H1 (cell line): ENCODE measurements at regions not wholly inside any gene's neighbourhood (a gene's known extent, or its start where the extent isn't known, plus 50 kb on each side); places are given as distances from the start of the nearest gene placed in this dataset.

Source experiments
- CTCF ChIA-PET: fragments of 300-600 bp; sonication (Branson Sonifier 250); formaldehyde crosslinking; loops from one replicate; lab custom pipeline; 2021; ENCODE audit not compliant: partially characterized antibody; lab: Charles Lee
- POLR2A ChIA-PET: fragments of 300-600 bp; sonication (Branson Sonifier 250); formaldehyde crosslinking; loops from one replicate; lab custom pipeline; 2021; ENCODE audit warnings: inconsistent platforms; ENCODE audit not compliant: partially characterized antibody; lab: Charles Lee
- DNase-seq, 2 experiments: peaks; one replicate each; pipeline versions ENCODE4 v3.0.0 to v3.0.0-alpha.2; 2010 to 2022; ENCODE audit warnings: low spot score in 2 of 2, low read depth in 1 of 2, mixed read lengths in 1 of 2
- FAIRE-seq: peaks from 2 replicates; lab custom pipeline; 2011; peaks lifted over from hg19 to GRCh38; lab: Jason Lieb, UNC
- H2AFZ ChIP-seq: 2 replicates; pipeline ENCODE4 v1.8.1; 2012; ENCODE audit warnings: low read length, inconsistent platforms
- H2AK5ac ChIP-seq: 2 replicates; pipeline ENCODE4 v1.6.1; 2013; ENCODE audit warnings: low read depth, low read length
- H2BK120ac ChIP-seq: replicated peaks from 2 replicates; pipeline ENCODE3; 2013; ENCODE audit warnings: low read depth, low read length, inconsistent platforms
- H2BK12ac ChIP-seq: 2 replicates; pipeline ENCODE4 v1.6.1; 2013; ENCODE audit warnings: low read depth, low read length
- H2BK15ac ChIP-seq: 2 replicates; pipeline ENCODE4 v1.6.1; 2013; ENCODE audit warnings: low read length
- H2BK20ac ChIP-seq: 2 replicates; pipeline ENCODE4 v1.6.1; 2013; ENCODE audit warnings: low read length
- H2BK5ac ChIP-seq: 2 replicates; pipeline ENCODE4 v1.6.1; 2013; ENCODE audit warnings: low read depth, low read length
- H3K14ac ChIP-seq: 2 replicates; pipeline ENCODE4 v1.6.1; 2013; ENCODE audit warnings: inconsistent platforms; ENCODE audit not compliant: insufficient read length
- H3K18ac ChIP-seq: 2 replicates; pipeline ENCODE4 v1.6.1; 2013; ENCODE audit warnings: low read length; ENCODE audit errors: extremely low read depth
- H3K23ac ChIP-seq: 2 replicates; pipeline ENCODE4 v1.6.1; 2013; ENCODE audit warnings: inconsistent platforms; ENCODE audit not compliant: insufficient read length
- H3K23me2 ChIP-seq: 2 replicates; pipeline ENCODE4 v1.6.1; 2013; ENCODE audit warnings: low read depth, low read length
- H3K27ac ChIP-seq: 2 replicates; pipeline ENCODE4 v1.6.1; 2011; ENCODE audit warnings: low read depth, low read length, inconsistent platforms
- H3K27me3 ChIP-seq, 4 experiments: replicated peaks in 1 of 4; 1 replicate in 1 of 4; 2 replicates in 3 of 4; pipeline versions ENCODE4 v1.6.1 to v1.8.1; 2011 to 2013; ENCODE audit warnings: low read length in 3 of 4, mild to moderate bottlenecking in 3 of 4, inconsistent platforms in 2 of 4, mixed read lengths in 2 of 4, moderate library complexity in 1 of 4; ENCODE audit not compliant: control insufficient read depth in 3 of 4, insufficient read depth in 3 of 4; ENCODE audit errors: extremely low read depth in 1 of 4
- H3K36me3 ChIP-seq, 4 experiments: 2 replicates each; pipeline versions ENCODE4 v1.6.1 to v1.8.1; 2011 to 2013; ENCODE audit warnings: mild to moderate bottlenecking in 4 of 4, low read length in 3 of 4, moderate library complexity in 2 of 4, control low read depth in 1 of 4, inconsistent platforms in 1 of 4; ENCODE audit not compliant: insufficient read depth in 4 of 4, control insufficient read depth in 2 of 4
- H3K4ac ChIP-seq: replicated peaks from 2 replicates; pipeline ENCODE3; 2013; ENCODE audit warnings: low read length, low read depth, mixed read lengths, inconsistent platforms; ENCODE audit not compliant: insufficient read length
- H3K4me1 ChIP-seq, 4 experiments: replicated peaks in 1 of 4; 1 replicate in 1 of 4; 2 replicates in 3 of 4; pipeline versions ENCODE4 v1.6.1 to v1.8.1; 2011 to 2013; ENCODE audit warnings: low read length in 3 of 4, inconsistent platforms in 2 of 4, mixed read lengths in 1 of 4; ENCODE audit not compliant: insufficient read depth in 4 of 4, control insufficient read depth in 3 of 4
- H3K4me2 ChIP-seq, 2 experiments: 2 replicates each; pipeline versions ENCODE4 v1.6.1 to v1.8.1; 2011 to 2013; ENCODE audit warnings: low read depth in 2 of 2, low read length in 2 of 2, control low read depth in 1 of 2, inconsistent platforms in 1 of 2, mild to moderate bottlenecking in 1 of 2; ENCODE audit not compliant: insufficient read depth in 1 of 2
- H3K4me3 ChIP-seq, 4 experiments: fragments of 200-600, 300-600 bp in 1 of 4; sonication (generic), shearing (Covaris generic), sonication (Bioruptor Twin) in 1 of 4; 2 replicates each; pipeline versions ENCODE4 v1.5.1 to v1.8.1; 2011 to 2016; ENCODE audit warnings: low read length in 4 of 4, low read depth in 3 of 4, control low read depth in 2 of 4, inconsistent platforms in 2 of 4, mild to moderate bottlenecking in 2 of 4, mixed read lengths in 1 of 4, moderate library complexity in 1 of 4; ENCODE audit not compliant: insufficient read depth in 2 of 4; ENCODE audit errors: extremely low read depth in 1 of 4
- H3K56ac ChIP-seq: replicated peaks from 2 replicates; pipeline ENCODE3; 2013; ENCODE audit warnings: low read depth, mild to moderate bottlenecking, mixed read lengths, low read length, inconsistent platforms; ENCODE audit not compliant: insufficient read length
- H3K79me1 ChIP-seq: 2 replicates; pipeline ENCODE4 v1.6.1; 2013; ENCODE audit warnings: low read depth, low read length, control low read depth
- H3K79me2 ChIP-seq, 2 experiments: 2 replicates each; pipeline versions ENCODE4 v1.6.1 to v1.8.1; 2012 to 2013; ENCODE audit warnings: low read length in 2 of 2, mild to moderate bottlenecking in 2 of 2, inconsistent platforms in 1 of 2; ENCODE audit not compliant: insufficient read depth in 2 of 2, control insufficient read depth in 1 of 2
- H3K9ac ChIP-seq, 4 experiments: replicated peaks in 1 of 4; 1 replicate in 1 of 4; 2 replicates in 3 of 4; pipeline versions ENCODE4 v1.6.1 to v1.8.1; 2011 to 2013; ENCODE audit warnings: low read depth in 3 of 4, low read length in 3 of 4, control low read depth in 2 of 4, mild to moderate bottlenecking in 2 of 4, moderate library complexity in 2 of 4, inconsistent platforms in 1 of 4; ENCODE audit errors: extremely low read depth in 1 of 4
- H3K9me3 ChIP-seq, 2 experiments: 2 replicates each; pipeline versions ENCODE4 v1.6.1 to v1.8.1; 2012 to 2013; ENCODE audit warnings: mild to moderate bottlenecking in 2 of 2, moderate library complexity in 2 of 2, control low read depth in 1 of 2, inconsistent platforms in 1 of 2, low read depth in 1 of 2, low read length in 1 of 2, mixed read lengths in 1 of 2; ENCODE audit not compliant: insufficient read depth in 2 of 2
- H4K20me1 ChIP-seq, 2 experiments: replicated peaks in 1 of 2; 2 replicates each; pipeline versions ENCODE3 to v1.8.1; 2011 to 2013; ENCODE audit warnings: inconsistent platforms in 2 of 2, low read length in 2 of 2, mild to moderate bottlenecking in 1 of 2; ENCODE audit not compliant: insufficient read depth in 2 of 2, control insufficient read depth in 1 of 2
- H4K5ac ChIP-seq: 2 replicates; pipeline ENCODE4 v1.6.1; 2013; ENCODE audit warnings: low read length, low read depth, mixed read lengths, inconsistent platforms; ENCODE audit not compliant: insufficient read length
- H4K8ac ChIP-seq: 2 replicates; pipeline ENCODE4 v1.8.0; 2013; ENCODE audit warnings: mild to moderate bottlenecking, moderate library complexity, low read length, inconsistent platforms; ENCODE audit not compliant: insufficient read depth; ENCODE audit errors: extremely low read depth
- H4K91ac ChIP-seq: replicated peaks from 2 replicates; pipeline ENCODE3; 2013; ENCODE audit warnings: low read length, mixed read lengths, inconsistent platforms; ENCODE audit not compliant: insufficient read length
- BRCA1 ChIP-seq: IDR thresholded peaks from 2 replicates; pipeline ENCODE4 v1.6.1; 2012; ENCODE audit warnings: low read depth, low read length, improper control_type of control experiment
- CTBP2 ChIP-seq: IDR thresholded peaks from 2 replicates; pipeline ENCODE4 v1.7.0; 2011; ENCODE audit warnings: borderline replicate concordance, mild to moderate bottlenecking, moderate library complexity, mixed read lengths, low read length; ENCODE audit not compliant: insufficient read depth, insufficient read length
- KDM1A ChIP-seq: fragments of 200-600, 300-600 bp; sonication (generic); IDR thresholded peaks from 2 replicates; pipeline ENCODE4 v1.7.1; 2016; ENCODE audit warnings: mild to moderate bottlenecking, low read length, borderline replicate concordance
- NRF1 ChIP-seq: IDR thresholded peaks from 2 replicates; pipeline ENCODE4 v1.6.1; 2011; ENCODE audit warnings: mild to moderate bottlenecking, low read depth, low read length, improper control_type of control experiment
- RXRA ChIP-seq: IDR thresholded peaks from 2 replicates; pipeline ENCODE4 v1.6.1; 2011; ENCODE audit warnings: low read depth, mild to moderate bottlenecking, low read length, moderate library complexity; ENCODE audit not compliant: insufficient read depth
- TAF7 ChIP-seq: optimal IDR thresholded peaks from 2 replicates; pipeline ENCODE3; 2011; ENCODE audit warnings: low read depth, mild to moderate bottlenecking, inconsistent platforms, low read length, moderate library complexity, borderline replicate concordance
- WGBS, 2 experiments: shearing (Covaris generic) in 1 of 2; methylation state at CpG; one replicate each; pipeline versions ENCODE4 v1.1.6 to v1.1.7; 2013 to 2015; ENCODE audit warnings: low lambda C conversion rate in 2 of 2, mixed read lengths in 2 of 2, inconsistent platforms in 1 of 2, low coverage in 1 of 2, missing lambda C conversion rate in 1 of 2; ENCODE audit not compliant: insufficient replicate concordance in 2 of 2, insufficient coverage in 1 of 2, insufficient read length in 1 of 2; ENCODE audit errors: extremely low coverage in 1 of 2, missing lambda C conversion rate in 1 of 2; 5-methylcytosine and 5-hydroxymethylcytosine counted together
- TF ChIP-seq, protein P1 (sequence below): IDR thresholded peaks from 2 replicates; pipeline ENCODE4 v1.6.1; 2011; ENCODE audit warnings: low read length, improper control_type of control experiment

DNA sequence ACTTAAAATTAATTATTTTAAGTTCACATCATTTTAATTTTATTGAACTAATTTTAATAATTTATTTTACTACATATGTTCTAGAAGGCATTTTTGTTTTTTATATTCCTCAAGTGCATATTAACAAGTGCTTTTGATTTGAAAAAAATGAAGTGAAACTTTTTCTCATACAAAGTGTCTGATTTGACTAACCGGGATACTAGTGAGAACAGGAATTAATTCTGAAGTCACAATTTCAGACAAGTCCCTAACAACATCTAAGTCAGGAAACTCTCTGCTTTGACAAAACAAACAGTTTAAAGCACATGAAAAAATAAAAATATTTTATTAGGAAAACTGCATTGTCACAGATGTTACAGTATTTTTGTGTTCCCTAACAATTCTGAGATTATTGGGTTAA, 1166.3 kb upstream of the CITED2 start:
- H3K9ac ChIP-seq: no peak overlapping the region
- no peak overlapping the region for H4K5ac ChIP-seq
- no peaks in the 10 kb centered on the region for H3K9me3 ChIP-seq
- no peak overlapping the region for H3K4me2 ChIP-seq
- no peak overlapping the region for H2AK5ac ChIP-seq
- no peaks in the 10 kb centered on the region for H3K36me3 ChIP-seq
- H3K18ac ChIP-seq: no peak overlapping the region
- FAIRE-seq (no peak), DNase-seq (no peak)
- H3K27me3 ChIP-seq: no peaks in the 10 kb centered on the region
- H4K20me1 ChIP-seq: no peaks in the 10 kb centered on the region
- 96% methylated on average over 1 of the region's 1 CpG; no CpG with 5 or more reads in 1 of the 2 experiments for WGBS, 2 experiments
- no peak overlapping the region for H3K4me3 ChIP-seq
- TF ChIP-seq TAF7 (no peak), CTBP2 (no peak), KDM1A (no peak), NRF1 (no peak), BRCA1 (no peak), RXRA (no peak)
- TF ChIP-seq, protein P1, sequence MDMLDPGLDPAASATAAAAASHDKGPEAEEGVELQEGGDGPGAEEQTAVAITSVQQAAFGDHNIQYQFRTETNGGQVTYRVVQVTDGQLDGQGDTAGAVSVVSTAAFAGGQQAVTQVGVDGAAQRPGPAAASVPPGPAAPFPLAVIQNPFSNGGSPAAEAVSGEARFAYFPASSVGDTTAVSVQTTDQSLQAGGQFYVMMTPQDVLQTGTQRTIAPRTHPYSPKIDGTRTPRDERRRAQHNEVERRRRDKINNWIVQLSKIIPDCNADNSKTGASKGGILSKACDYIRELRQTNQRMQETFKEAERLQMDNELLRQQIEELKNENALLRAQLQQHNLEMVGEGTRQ: no peak
- H4K8ac ChIP-seq: no peak overlapping the region
- H4K91ac ChIP-seq: no peak overlapping the region
- H2BK5ac ChIP-seq: no peak overlapping the region
- H2AFZ ChIP-seq: no peak overlapping the region
- H3K4ac ChIP-seq: no peak overlapping the region
- no peaks in the 10 kb centered on the region for H3K23me2 ChIP-seq
- CTCF ChIA-PET: no interaction called here
- H3K23ac ChIP-seq: no peak overlapping the region
- H3K4me1 ChIP-seq: peaks cover 0 to 8% (median 1%) of the 10 kb centered on the region in 4 experiments; a peak in 2 of 7 replicates
- no peak overlapping the region for H2BK20ac ChIP-seq
- H3K79me1 ChIP-seq: no peaks in the 10 kb centered on the region
- no peak overlapping the region for H2BK15ac ChIP-seq
- H3K56ac ChIP-seq: no peak overlapping the region
- no peak overlapping the region for H3K27ac ChIP-seq
- no peak overlapping the region for H3K14ac ChIP-seq
- H2BK120ac ChIP-seq: no peak overlapping the region
- no peak overlapping the region for H2BK12ac ChIP-seq
- H3K79me2 ChIP-seq: no peaks in the 10 kb centered on the region
- POLR2A ChIA-PET: no interaction called here
